WTC11 (cell line): ENCODE measurements at regions not wholly inside any gene's neighbourhood (a gene's known extent, or its start where the extent isn't known, plus 50 kb on each side); places are given as distances from the start of the nearest gene placed in this dataset.

Experiments
- ATAC-seq: fragments of 200-7000 bp; cut with Tn5 transposase; 2 replicates; pipeline ENCODE4 v1.10.0; 2021; ENCODE audit warnings: mild to moderate bottlenecking, moderate library complexity
- CTCF ChIA-PET: fragments of 300-600 bp; sonication (Branson Sonifier 250); formaldehyde crosslinking; loops from one replicate; lab custom pipeline; 2021; ENCODE audit warnings: antibody characterized with exemption; lab: Charles Lee
- POLR2A ChIA-PET: fragments of 350-600 bp; sonication (Branson Sonifier 250); formaldehyde crosslinking; loops from one replicate; lab custom pipeline; 2021; ENCODE audit warnings: antibody characterized with exemption; lab: Charles Lee
- DNase-seq: peaks from one replicate; pipeline ENCODE4 v3.0.0; 2021; ENCODE audit warnings: low spot score
- H3K27ac Mint-ChIP-seq: 2 replicates; pipeline ENCODE4 v1.8.0; 2021; ENCODE audit warnings: mixed read lengths
- H3K27me3 Mint-ChIP-seq: 2 replicates; pipeline ENCODE4 v1.8.0; 2021; ENCODE audit warnings: low read depth, mild to moderate bottlenecking, moderate library complexity, mixed read lengths
- H3K36me3 Mint-ChIP-seq: 2 replicates; pipeline ENCODE4 v1.8.0; 2021; ENCODE audit warnings: mixed read lengths
- H3K4me1 Mint-ChIP-seq: 2 replicates; pipeline ENCODE4 v1.8.0; 2022; ENCODE audit warnings: mixed read lengths
- H3K4me3 Mint-ChIP-seq: 2 replicates; pipeline ENCODE4 v1.8.0; 2021; ENCODE audit warnings: mild to moderate bottlenecking, moderate library complexity, mixed read lengths
- H3K9me3 Mint-ChIP-seq: 2 replicates; pipeline ENCODE4 v1.8.0; 2021; ENCODE audit warnings: mixed read lengths
- EMX1 ChIP-seq: fragments of 250-450 bp; sonication (Bioruptor Pico); IDR thresholded peaks from 2 replicates; pipeline ENCODE4 v1.8.0; 2021; ENCODE audit warnings: mild to moderate bottlenecking
- IRF1 ChIP-seq: sonication (generic); formaldehyde crosslinking; IDR thresholded peaks from 2 replicates; pipeline ENCODE4 v1.8.0; 2023; ENCODE audit warnings: missing genetic modification reagents
- KAT7 ChIP-seq: sonication (generic); formaldehyde crosslinking; IDR thresholded peaks from 2 replicates; pipeline ENCODE4 v1.8.1; 2023; ENCODE audit warnings: missing genetic modification reagents, mild to moderate bottlenecking, borderline replicate concordance
- NFE2L1 ChIP-seq: sonication (generic); formaldehyde crosslinking; IDR thresholded peaks from 2 replicates; pipeline ENCODE4 v1.8.1; 2023; ENCODE audit warnings: missing genetic modification reagents
- NR1H2 ChIP-seq: sonication (generic); formaldehyde crosslinking; IDR thresholded peaks from 2 replicates; pipeline ENCODE4 v1.9.0; 2021; ENCODE audit warnings: mild to moderate bottlenecking, moderate library complexity, missing genetic modification reagents
- PRDM15 ChIP-seq: sonication (generic); formaldehyde crosslinking; IDR thresholded peaks from 2 replicates; pipeline ENCODE4 v1.8.0; 2022; ENCODE audit warnings: missing genetic modification reagents
- SMAD4 ChIP-seq: sonication (generic); formaldehyde crosslinking; IDR thresholded peaks from 2 replicates; pipeline ENCODE4 v1.8.0; 2022; ENCODE audit warnings: mild to moderate bottlenecking, missing genetic modification reagents
- SOX15 ChIP-seq: fragments of 250-450 bp; sonication (Bioruptor Pico); IDR thresholded peaks from 2 replicates; pipeline ENCODE4 v1.9.0; 2021; ENCODE audit warnings: mild to moderate bottlenecking
- TCF7 ChIP-seq: sonication (generic); formaldehyde crosslinking; IDR thresholded peaks from 2 replicates; pipeline ENCODE4 v1.8.0; 2022; ENCODE audit warnings: mild to moderate bottlenecking, low read depth, missing genetic modification reagents, moderate library complexity
- TEAD1 ChIP-seq: sonication (generic); formaldehyde crosslinking; IDR thresholded peaks from 2 replicates; pipeline ENCODE4 v1.8.0; 2022; ENCODE audit warnings: mild to moderate bottlenecking, missing genetic modification reagents
- TP53 ChIP-seq: sonication (generic); formaldehyde crosslinking; IDR thresholded peaks from 2 replicates; pipeline ENCODE4 v1.8.1; 2023; ENCODE audit warnings: mild to moderate bottlenecking, missing genetic modification reagents
- USF2 ChIP-seq: sonication (generic); formaldehyde crosslinking; IDR thresholded peaks from 2 replicates; pipeline ENCODE4 v1.8.1; 2023; ENCODE audit warnings: mild to moderate bottlenecking, missing genetic modification reagents, moderate library complexity
- ZBTB43 ChIP-seq: sonication (generic); formaldehyde crosslinking; IDR thresholded peaks from 2 replicates; pipeline ENCODE4 v1.8.1; 2023; ENCODE audit warnings: mild to moderate bottlenecking, missing genetic modification reagents
- ZMAT4 ChIP-seq: fragments of 250-450 bp; sonication (Bioruptor Pico); IDR thresholded peaks from 2 replicates; pipeline ENCODE4 v1.9.0; 2021; ENCODE audit warnings: mild to moderate bottlenecking
- ZNF121 ChIP-seq: sonication (generic); formaldehyde crosslinking; IDR thresholded peaks from 2 replicates; pipeline ENCODE4 v1.8.0; 2023; ENCODE audit warnings: missing genetic modification reagents
- ZNF219 ChIP-seq: sonication (generic); formaldehyde crosslinking; IDR thresholded peaks from 2 replicates; pipeline ENCODE4 v1.8.0; 2023; ENCODE audit warnings: missing genetic modification reagents, mild to moderate bottlenecking, borderline replicate concordance
- ZNF317 ChIP-seq: sonication (generic); formaldehyde crosslinking; IDR thresholded peaks from 2 replicates; pipeline ENCODE4 v1.8.1; 2023; ENCODE audit warnings: low read depth, mild to moderate bottlenecking, moderate library complexity, missing genetic modification reagents, borderline replicate concordance
- ZNF512 ChIP-seq: sonication (generic); formaldehyde crosslinking; IDR thresholded peaks from 2 replicates; pipeline ENCODE4 v1.8.1; 2022; ENCODE audit warnings: missing genetic modification reagents, borderline replicate concordance
- TF ChIP-seq, protein P1 (sequence below): sonication (generic); formaldehyde crosslinking; IDR thresholded peaks from 2 replicates; pipeline ENCODE4 v1.8.1; 2022; ENCODE audit warnings: mild to moderate bottlenecking, missing genetic modification reagents, moderate library complexity, borderline replicate concordance
- TF ChIP-seq, protein P2 (sequence below): sonication (generic); formaldehyde crosslinking; IDR thresholded peaks from 2 replicates; pipeline ENCODE4 v1.8.1; 2022; ENCODE audit warnings: mild to moderate bottlenecking, moderate library complexity, missing genetic modification reagents

DNA sequence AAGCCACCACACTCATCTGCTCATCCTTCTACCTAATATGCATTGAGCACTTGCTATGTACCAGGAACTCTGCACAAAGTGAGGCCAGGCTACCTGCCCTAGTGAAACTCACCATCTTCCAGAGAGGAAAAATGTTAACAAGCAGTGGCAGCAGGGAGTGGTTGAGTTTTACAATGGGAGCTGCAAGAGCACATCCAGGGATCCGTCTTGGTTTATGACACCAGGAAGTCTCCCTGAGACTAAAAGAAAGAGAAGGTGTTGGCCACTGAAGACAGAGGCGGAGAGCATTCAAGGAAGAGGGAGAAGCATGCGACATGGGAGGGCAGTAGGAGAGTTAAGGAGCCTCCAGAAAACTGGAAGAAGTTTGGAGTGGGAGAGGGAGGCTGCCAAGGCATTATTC, 178.1 kb upstream of the CPEB2 start:
- Mint-ChIP-seq H3K27ac (no peak overlapping the region), H3K4me1 (no peaks in the 10 kb centered on the region), H3K27me3 (no peaks in the 10 kb centered on the region), H3K9me3 (peaks cover 4% of the 10 kb centered on the region; the same call in 1 of the 2 replicates), H3K36me3 (no peaks in the 10 kb centered on the region), H3K4me3 (no peak overlapping the region)
- no peak for ATAC-seq
- TF ChIP-seq ZBTB43 (CRISPR knock-in tag) = no peak
- TF ChIP-seq ZNF219 = no peak
- no peak for TF ChIP-seq SOX15 (CRISPR knock-in tag)
- TF ChIP-seq ZNF317 (CRISPR knock-in tag) = no peak
- TF ChIP-seq, protein P1, sequence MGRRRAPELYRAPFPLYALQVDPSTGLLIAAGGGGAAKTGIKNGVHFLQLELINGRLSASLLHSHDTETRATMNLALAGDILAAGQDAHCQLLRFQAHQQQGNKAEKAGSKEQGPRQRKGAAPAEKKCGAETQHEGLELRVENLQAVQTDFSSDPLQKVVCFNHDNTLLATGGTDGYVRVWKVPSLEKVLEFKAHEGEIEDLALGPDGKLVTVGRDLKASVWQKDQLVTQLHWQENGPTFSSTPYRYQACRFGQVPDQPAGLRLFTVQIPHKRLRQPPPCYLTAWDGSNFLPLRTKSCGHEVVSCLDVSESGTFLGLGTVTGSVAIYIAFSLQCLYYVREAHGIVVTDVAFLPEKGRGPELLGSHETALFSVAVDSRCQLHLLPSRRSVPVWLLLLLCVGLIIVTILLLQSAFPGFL (CRISPR knock-in tag) = no peak
- no peak for TF ChIP-seq NR1H2 (CRISPR knock-in tag)
- TF ChIP-seq EMX1 = no peak
- TF ChIP-seq TEAD1 (CRISPR knock-in tag) = no peak
- no peak for TF ChIP-seq PRDM15 (CRISPR knock-in tag)
- TF ChIP-seq, protein P2, sequence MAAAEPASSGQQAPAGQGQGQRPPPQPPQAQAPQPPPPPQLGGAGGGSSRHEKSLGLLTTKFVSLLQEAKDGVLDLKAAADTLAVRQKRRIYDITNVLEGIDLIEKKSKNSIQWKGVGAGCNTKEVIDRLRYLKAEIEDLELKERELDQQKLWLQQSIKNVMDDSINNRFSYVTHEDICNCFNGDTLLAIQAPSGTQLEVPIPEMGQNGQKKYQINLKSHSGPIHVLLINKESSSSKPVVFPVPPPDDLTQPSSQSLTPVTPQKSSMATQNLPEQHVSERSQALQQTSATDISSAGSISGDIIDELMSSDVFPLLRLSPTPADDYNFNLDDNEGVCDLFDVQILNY (CRISPR knock-in tag) = no peak
- no peak for TF ChIP-seq SMAD4 (CRISPR knock-in tag)
- TF ChIP-seq ZMAT4 (CRISPR knock-in tag) = no peak
- no peak for TF ChIP-seq TCF7
- TF ChIP-seq NFE2L1 (CRISPR knock-in tag) = no peak
- no peak for TF ChIP-seq USF2 (CRISPR knock-in tag)
- TF ChIP-seq KAT7 = no peak
- TF ChIP-seq ZNF121 = no peak
- TF ChIP-seq IRF1 (CRISPR knock-in tag) = no peak
- no peak for TF ChIP-seq ZNF512 (CRISPR knock-in tag)
- no peak for TF ChIP-seq TP53 (CRISPR knock-in tag)
- no peak for DNase-seq
- CTCF ChIA-PET = interaction anchor here (0.7 kb wide), 1 partner anchor 1143 kb away, joined by 3 read pairs; no protein-coding TSS in a partner anchor
- POLR2A ChIA-PET = no interaction called here
